Activated T-cell treated with anti-CD3 and anti-CD28 coated beads, Interleukin-2, amount 50 U/mL, for 48 hours (primary cell): ENCODE measurements at regions not wholly inside any gene's neighbourhood (a gene's known extent, or its start where the extent isn't known, plus 50 kb on each side); places are given as distances from the start of the nearest gene placed in this dataset.

Source experiments
- DNase-seq, 2 experiments: peaks; one replicate each; pipeline ENCODE4 v3.0.0-alpha.2; 2020

DNA sequence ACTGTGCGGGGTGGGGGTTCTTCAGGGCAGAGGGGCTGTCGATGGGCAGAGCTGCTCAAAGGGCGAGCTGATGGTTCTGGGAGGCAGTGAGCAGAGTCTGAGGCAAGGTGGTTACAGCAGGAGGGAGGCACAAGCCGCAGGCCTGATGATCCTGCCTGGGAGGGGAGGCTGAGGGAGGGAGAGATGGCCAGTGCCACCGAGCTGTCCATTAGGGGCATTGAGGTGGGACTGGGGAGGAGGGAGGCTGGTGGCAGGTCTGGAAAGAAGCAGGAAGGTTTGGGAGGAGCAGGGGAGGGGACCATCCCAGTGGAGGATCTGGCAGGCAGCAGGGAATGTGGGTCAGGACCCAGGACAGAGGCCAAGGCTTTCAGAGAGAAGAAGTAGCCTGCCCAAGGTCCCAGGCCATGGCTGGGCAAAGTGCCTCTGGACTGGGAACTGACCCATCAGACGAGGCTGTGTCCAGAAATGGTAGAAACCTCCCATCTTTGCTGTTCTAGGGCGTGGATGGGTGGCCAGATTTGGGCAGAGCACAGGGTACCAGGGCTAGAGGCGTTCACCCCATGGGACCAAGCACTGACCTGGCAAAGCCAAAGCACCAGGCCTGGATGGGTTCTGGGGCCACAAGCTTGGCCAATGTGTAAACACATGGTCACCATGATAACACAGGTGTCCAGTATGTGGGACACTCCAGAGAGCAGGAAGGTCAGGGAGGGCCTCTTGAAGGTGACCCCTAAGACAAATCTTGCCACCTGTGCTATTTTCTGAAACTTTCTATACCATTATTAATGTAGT is 55.5 kb downstream of the INHBB start:
- peak; percentile 7 to 10 for DNase-seq

GRCh38 chr2:120402067-120402433 is 56.1 kb downstream of the INHBB start:
- no peak for DNase-seq

GRCh38 chr2:120402508-120402907 is 56.6 kb downstream of the INHBB start:
- peak in 1 of 2 experiments; percentile 2 for DNase-seq

GRCh38 chr2:120403261-120403660 is 57.3 kb downstream of the INHBB start:
- no peak for DNase-seq

GRCh38 chr2:120403676-120404075 is 57.7 kb downstream of the INHBB start:
- DNase-seq = peak in 1 of 2 experiments; percentile 1

GRCh38 chr2:120404274-120404673 is 58.3 kb downstream of the INHBB start:
- DNase-seq = peak in 1 of 2 experiments; percentile 6

DNA sequence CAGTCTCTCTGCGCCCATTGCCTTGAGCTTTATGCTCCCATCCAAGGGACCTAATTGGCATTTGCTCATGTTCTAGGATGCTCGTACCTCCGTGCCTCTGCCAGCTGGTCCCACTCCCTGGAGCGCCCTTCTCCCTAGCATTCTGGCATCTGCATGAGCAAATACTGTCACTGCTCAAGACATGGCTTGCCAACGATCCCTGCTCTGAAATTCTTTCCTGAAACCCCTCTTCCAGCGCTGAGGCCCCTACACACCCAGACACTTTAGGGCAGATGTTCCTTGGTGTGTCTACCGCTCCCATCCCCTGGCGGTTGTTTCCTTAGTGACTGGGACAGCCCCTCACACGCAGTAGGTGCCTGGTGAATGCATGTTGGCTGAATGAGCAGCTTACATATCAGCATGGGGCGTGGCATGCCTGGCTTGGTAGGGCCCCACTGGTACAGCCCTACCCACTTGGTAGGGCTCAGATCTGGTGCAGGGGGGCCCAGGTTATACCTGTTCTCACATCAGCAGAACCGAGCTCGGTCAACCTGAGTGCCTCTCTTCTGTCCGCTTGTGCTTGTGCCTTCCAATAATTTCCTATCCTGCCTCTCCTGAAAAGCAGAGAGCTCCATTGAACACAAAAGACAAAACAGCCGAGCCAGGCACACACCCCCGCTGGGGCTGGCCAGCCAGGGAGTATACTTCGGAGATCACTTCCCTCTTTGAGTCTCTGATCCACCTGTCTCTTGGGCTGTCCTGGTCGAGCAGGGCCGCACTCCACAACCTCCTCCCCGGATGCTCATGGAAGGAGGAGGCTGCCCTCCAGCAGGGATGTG is 59.2 kb downstream of the INHBB start:
- DNase-seq = no peak

DNA sequence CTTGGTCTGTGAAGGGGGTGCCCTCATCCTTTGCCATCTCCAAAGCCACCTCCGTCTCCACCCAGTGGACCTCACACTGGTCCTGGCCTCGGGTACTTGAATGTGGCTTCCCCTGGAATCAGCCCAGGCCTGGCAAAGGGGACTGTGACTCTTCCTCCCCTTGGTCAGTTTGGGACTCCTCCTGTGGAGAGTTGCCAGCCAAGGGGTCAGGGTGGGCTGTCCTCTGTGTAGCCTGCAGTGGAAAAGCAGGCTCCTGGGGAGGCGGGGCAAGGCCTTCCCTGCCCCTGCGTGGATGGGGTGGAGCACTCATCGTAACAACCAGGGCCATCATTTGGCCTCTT is 59.8 kb downstream of the INHBB start:
- DNase-seq = peak in 1 of 2 experiments; percentile 7

GRCh38 chr2:120406566-120406965 is 60.6 kb downstream of the INHBB start:
- DNase-seq = no peak

- no peak for DNase-seq
Measured at GRCh38 chr2:120410487-120410886, 64.6 kb downstream of the INHBB start.

- no peak for DNase-seq
Measured at GRCh38 chr2:120415060-120415459, 69.1 kb downstream of the INHBB start.

DNA sequence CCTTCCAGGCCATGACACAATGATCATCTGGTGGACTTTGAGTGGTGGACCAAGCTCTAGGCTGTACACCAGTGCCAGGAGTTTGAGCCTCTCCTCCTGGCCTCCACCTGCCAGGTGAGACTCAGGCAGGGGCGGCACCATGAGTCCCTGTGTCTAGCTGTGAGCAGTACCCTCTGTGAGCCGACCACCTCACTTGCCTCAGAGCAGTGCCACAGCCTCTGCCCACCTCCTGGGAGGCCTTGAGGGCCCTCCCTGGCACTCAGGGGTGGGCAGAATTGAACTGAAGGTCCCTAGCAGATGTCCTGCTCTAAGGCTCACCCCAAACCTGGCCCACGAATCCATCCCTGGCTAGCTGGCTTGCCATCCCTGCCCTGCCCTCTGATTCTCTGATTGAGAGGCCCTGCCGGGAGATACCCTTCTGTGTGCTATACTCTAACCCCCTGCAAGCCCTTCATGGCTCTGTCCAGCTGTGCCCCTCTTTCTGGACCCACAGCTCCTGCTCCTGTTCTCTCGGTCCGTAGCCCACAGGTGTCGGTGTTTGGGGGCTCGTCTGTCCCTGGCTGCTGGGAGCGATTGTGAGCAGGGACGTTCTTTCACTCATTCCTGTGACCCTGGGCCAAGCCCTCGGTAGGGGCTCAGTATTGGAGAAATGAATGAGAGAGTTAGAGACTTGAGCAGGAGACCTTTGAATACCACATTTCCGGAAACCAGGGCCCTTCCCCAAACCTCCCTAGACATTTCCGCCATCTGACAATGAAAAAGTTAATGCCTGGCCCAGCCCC is 70.0 kb downstream of the INHBB start:
- DNase-seq = peak; percentile 3 to 8

DNA sequence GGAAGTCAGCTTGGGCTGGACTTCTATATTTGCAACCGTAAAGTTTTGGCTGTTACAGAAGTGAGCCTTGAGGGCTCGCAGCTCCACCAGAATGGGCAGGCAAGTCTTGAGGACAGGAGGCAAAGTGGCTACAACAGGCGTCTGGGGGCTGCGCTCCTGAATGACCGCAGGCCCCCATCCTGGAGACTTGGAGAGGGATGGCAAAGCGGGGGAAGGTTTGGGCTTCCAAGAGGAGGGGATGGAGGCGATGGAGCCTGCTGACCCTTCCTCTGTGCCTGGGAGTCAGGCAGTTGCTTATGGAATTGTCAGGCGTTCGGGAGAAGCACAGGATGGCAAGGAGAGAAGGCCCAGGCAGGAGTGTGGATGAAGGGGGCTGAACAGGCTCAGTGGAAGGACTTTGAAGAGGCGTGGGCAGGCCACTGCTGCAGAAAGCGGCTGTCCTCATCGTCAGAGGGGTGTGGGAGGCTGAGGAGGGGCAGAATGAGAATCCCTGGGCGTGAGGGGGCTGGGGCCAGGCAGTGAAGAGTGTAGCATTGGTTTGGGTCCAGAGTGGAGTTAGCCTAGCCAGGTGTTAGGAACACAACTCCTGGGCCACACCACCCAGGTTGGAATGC is 72.3 kb downstream of the INHBB start:
- peak; percentile 1 to 4 for DNase-seq

DNA sequence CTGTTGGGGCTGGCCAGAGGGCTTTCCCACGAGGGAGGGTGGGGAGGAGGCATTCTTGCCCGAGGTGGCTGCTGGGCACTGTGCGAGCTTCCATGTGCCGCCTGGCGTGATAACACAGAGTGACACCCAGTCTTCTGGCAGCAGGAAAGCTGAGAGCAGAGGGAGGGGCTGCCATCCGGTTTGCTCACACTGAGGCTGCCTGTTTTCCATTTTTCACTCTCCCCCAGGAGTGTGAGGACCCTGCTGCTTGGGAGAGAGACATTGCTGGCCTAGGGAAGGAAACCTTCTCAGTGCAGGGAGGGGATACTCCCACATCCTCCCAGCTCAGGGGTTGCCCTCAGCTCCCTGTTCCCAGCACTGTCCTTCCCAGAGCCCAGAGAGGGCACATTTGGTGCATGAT is 73.1 kb downstream of the INHBB start:
- DNase-seq = peak; percentile 3 to 8

DNA sequence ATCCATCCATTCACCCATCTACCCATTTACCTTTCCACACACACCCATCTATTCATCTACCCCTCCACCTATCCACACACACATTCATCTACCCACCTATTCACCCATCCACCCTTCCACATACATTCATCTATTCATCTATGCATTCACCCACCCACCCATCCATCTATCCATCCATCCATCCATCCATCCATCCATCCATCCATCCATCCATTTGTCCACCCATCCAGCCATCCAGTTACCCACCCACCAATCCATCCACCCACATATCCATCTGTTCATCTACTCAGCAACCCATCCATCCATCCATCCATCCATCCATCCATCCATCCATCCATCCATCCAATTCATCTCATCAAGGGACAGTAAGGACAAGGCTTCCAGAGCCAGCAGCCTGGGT is 74.0 kb downstream of the INHBB start:
- DNase-seq = no peak

- DNase-seq = peak in 1 of 2 experiments; percentile 3
Measured at GRCh38 chr2:120421126-120421829, 75.3 kb downstream of the INHBB start.

- DNase-seq = no peak
Measured at GRCh38 chr2:120421830-120422175, 75.9 kb downstream of the INHBB start.

GRCh38 chr2:120422465-120423160 is 76.7 kb downstream of the INHBB start:
- DNase-seq = no peak

GRCh38 chr2:120423167-120423943 is 77.4 kb downstream of the INHBB start:
- DNase-seq = peak in 1 of 2 experiments; percentile 4

DNA sequence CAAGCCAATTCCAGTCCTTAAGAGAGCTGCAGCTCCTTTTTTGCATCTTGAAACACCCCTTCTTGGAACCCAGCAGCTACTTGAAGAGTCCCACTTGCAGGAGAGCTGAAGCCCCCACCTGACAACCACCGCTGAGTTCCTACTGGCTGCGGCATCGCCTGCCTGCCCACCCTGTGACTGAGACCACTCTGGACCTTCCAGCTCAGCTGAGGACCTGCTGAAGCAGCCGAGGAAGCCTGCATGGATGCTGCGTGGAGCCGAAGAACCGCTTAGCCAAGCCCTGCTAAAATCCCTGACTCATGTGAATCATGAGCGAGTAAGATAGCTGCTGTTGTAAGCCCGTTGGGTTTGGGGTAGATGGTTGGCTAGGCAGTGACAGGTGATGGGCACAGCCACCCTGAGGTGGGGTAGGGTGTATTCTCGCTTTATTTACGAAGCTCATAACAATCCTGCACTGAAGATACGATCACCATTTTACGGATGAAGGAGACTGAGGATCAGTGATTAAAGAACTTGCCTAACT is 78.4 kb downstream of the INHBB start:
- no peak for DNase-seq

DNA sequence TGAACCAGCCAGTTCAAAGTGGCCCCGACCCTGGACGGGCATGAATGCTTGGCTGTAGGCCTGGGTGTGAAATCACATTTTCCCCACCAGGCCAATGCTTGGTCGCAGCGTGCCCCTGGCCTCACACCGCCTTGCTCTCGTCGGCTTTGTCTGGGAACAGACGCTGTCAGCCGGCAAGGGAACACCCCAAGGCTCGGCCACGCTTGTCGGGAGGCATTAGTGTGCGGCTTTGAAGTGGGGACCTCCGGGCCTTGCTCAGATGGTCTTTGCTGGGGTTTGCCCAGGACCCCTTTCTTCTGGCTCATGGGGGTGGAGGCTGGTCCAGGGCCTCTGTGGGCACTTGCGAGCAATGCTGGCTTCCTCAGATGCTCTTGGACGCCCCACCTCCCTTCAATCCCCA is 79.1 kb downstream of the INHBB start:
- DNase-seq = peak in 1 of 2 experiments; percentile 5
